Nephron (organoid): ENCODE measurements at regions not wholly inside any gene's neighbourhood (a gene's known extent, or its start where the extent isn't known, plus 50 kb on each side); places are given as distances from the start of the nearest gene placed in this dataset.

Experiments
- H3K27ac Mint-ChIP-seq, 3 experiments: 2 replicates each; pipeline ENCODE4 v1.8.0; 2020; ENCODE audit warnings: mixed read lengths in 3 of 3, mild to moderate bottlenecking in 2 of 3, moderate library complexity in 1 of 3
- H3K27me3 Mint-ChIP-seq: 2 replicates; pipeline ENCODE4 v1.8.0; 2021; ENCODE audit warnings: low read depth, mild to moderate bottlenecking, moderate library complexity, mixed read lengths
- H3K36me3 Mint-ChIP-seq: 2 replicates; pipeline ENCODE4 v1.8.0; 2020; ENCODE audit warnings: low read depth, mixed read lengths
- H3K4me1 Mint-ChIP-seq: 2 replicates; pipeline ENCODE4 v1.8.0; 2020; ENCODE audit warnings: mixed read lengths
- H3K4me3 Mint-ChIP-seq, 3 experiments: 2 replicates each; pipeline ENCODE4 v1.8.0; 2020; ENCODE audit warnings: mild to moderate bottlenecking in 3 of 3, mixed read lengths in 3 of 3, moderate library complexity in 2 of 3
- H3K9me3 Mint-ChIP-seq: 2 replicates; pipeline ENCODE4 v1.8.0; 2020; ENCODE audit warnings: mixed read lengths
- CTCF ChIP-seq, 3 experiments: fragments of 200-600 bp; sonication (generic); IDR thresholded peaks; one replicate each; pipeline ENCODE4 v1.5.0; 2021; ENCODE audit warnings: antibody characterized with exemption in 3 of 3; ENCODE audit not compliant: unreplicated experiment in 3 of 3

GRCh38 chr2:64771737-64772136, 118.0 kb upstream of the SERTAD2 start:
- Mint-ChIP-seq H3K27me3 (peaks cover 10% of the 10 kb centered on the region), H3K9me3 (peaks cover 12% of the 10 kb centered on the region), H3K36me3 (no peaks in the 10 kb centered on the region), H3K4me3 (no peak overlapping the region), H3K27ac (no peak overlapping the region), H3K4me1 (peaks cover 39% of the 10 kb centered on the region)
- no peak for TF ChIP-seq CTCF (IDR thresholded peaks at IDR 0.05; ENCODE audit: unreplicated experiment in 3 of 3)

GRCh38 chr2:64773461-64774118, 119.9 kb upstream of the SERTAD2 start:
- no peak overlapping the region for H3K4me3 Mint-ChIP-seq
- H3K27ac Mint-ChIP-seq = no peak overlapping the region
- peaks cover 12% of the 10 kb centered on the region for H3K9me3 Mint-ChIP-seq
- H3K36me3 Mint-ChIP-seq = no peaks in the 10 kb centered on the region
- H3K4me1 Mint-ChIP-seq = peaks cover 31% of the 10 kb centered on the region
- H3K27me3 Mint-ChIP-seq = peaks cover 10% of the 10 kb centered on the region
- no peak for TF ChIP-seq CTCF (IDR thresholded peaks at IDR 0.05; ENCODE audit: unreplicated experiment in 3 of 3)

GRCh38 chr2:64777841-64778240, 124.1 kb upstream of the SERTAD2 start:
- Mint-ChIP-seq H3K9me3 (peaks cover 14% of the 10 kb centered on the region), H3K27me3 (peaks cover 7% of the 10 kb centered on the region), H3K4me1 (peaks cover 34% of the 10 kb centered on the region), H3K4me3 (no peak overlapping the region), H3K36me3 (no peaks in the 10 kb centered on the region), H3K27ac (no peak overlapping the region)
- TF ChIP-seq CTCF (IDR thresholded peaks at IDR 0.05; ENCODE audit: unreplicated experiment in 3 of 3) = no peak

GRCh38 chr2:64779117-64779690, 125.5 kb upstream of the SERTAD2 start:
- peaks cover 13% of the 10 kb centered on the region for H3K9me3 Mint-ChIP-seq
- TF ChIP-seq CTCF (IDR thresholded peaks at IDR 0.05; ENCODE audit: unreplicated experiment in 3 of 3) = no peak
- no peak overlapping the region for H3K4me3 Mint-ChIP-seq
- no peaks in the 10 kb centered on the region for H3K36me3 Mint-ChIP-seq
- H3K27me3 Mint-ChIP-seq = peaks cover 7% of the 10 kb centered on the region
- H3K4me1 Mint-ChIP-seq = peaks cover 32% of the 10 kb centered on the region
- H3K27ac Mint-ChIP-seq = peak overlapping the region in 2 of 3 experiments; percentile 12 to 57

GRCh38 chr2:64780041-64780440, 126.3 kb upstream of the SERTAD2 start:
- no peak for TF ChIP-seq CTCF (IDR thresholded peaks at IDR 0.05; ENCODE audit: unreplicated experiment in 3 of 3)
- H3K27me3 Mint-ChIP-seq = peaks cover 7% of the 10 kb centered on the region
- peaks cover 32% of the 10 kb centered on the region for H3K4me1 Mint-ChIP-seq
- H3K27ac Mint-ChIP-seq = peak overlapping the region in 2 of 3 experiments; percentile 4 to 12
- H3K36me3 Mint-ChIP-seq = no peaks in the 10 kb centered on the region
- peak overlapping the region in 1 of 3 experiments; percentile 1 for H3K4me3 Mint-ChIP-seq
- H3K9me3 Mint-ChIP-seq = peaks cover 8% of the 10 kb centered on the region
